Ovary (tissue), 3 donors: ENCODE measurements at regions not wholly inside any gene's neighbourhood (a gene's known extent, or its start where the extent isn't known, plus 50 kb on each side); places are given as distances from the start of the nearest gene placed in this dataset.

Experiments
- EP300 ChIP-seq: sonication (generic); formaldehyde crosslinking; IDR thresholded peaks from one replicate; pipeline ENCODE4 v1.6.1; 2017; ENCODE audit warnings: antibody characterized with exemption
- POLR2A ChIP-seq: fragments of 450-650 bp; IDR thresholded peaks from one replicate; pipeline ENCODE4 v1.6.1; 2017; ENCODE audit warnings: antibody characterized with exemption, mild to moderate bottlenecking, moderate library complexity
- TF ChIP-seq, protein P1 (sequence below), 3 donors: fragments of 450-650 bp in 2 of 3; fragments of 200-600 bp in 1 of 3; IDR thresholded peaks; one replicate each; pipeline versions ENCODE4 v1.5.1 to v1.8.0; 2016 to 2022; ENCODE audit warnings: antibody characterized with exemption in 3 of 3, mild to moderate bottlenecking in 1 of 3
- donor health status: DM: no; HTN: no; CAD: no.

DNA sequence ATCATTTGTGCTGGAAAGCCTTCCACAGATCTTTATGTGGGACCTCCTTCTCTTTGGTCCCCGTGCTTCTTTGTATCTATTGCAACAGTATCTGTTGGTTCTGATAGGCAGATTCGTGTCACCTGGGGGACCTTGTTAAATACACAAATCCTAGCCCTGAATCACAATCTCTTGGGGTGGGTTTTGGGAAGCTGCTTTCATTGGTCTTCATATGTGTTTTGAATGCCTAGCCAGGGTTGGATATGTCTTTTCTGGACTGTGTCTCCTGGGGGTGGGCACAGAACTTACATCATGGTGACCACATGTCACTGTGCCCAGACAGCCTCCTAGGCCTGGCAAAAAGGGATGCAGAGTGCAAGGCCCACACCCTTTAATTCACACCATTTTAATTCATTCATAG is 81.0 kb upstream of the HNF1B start:
- TF ChIP-seq, protein P1, sequence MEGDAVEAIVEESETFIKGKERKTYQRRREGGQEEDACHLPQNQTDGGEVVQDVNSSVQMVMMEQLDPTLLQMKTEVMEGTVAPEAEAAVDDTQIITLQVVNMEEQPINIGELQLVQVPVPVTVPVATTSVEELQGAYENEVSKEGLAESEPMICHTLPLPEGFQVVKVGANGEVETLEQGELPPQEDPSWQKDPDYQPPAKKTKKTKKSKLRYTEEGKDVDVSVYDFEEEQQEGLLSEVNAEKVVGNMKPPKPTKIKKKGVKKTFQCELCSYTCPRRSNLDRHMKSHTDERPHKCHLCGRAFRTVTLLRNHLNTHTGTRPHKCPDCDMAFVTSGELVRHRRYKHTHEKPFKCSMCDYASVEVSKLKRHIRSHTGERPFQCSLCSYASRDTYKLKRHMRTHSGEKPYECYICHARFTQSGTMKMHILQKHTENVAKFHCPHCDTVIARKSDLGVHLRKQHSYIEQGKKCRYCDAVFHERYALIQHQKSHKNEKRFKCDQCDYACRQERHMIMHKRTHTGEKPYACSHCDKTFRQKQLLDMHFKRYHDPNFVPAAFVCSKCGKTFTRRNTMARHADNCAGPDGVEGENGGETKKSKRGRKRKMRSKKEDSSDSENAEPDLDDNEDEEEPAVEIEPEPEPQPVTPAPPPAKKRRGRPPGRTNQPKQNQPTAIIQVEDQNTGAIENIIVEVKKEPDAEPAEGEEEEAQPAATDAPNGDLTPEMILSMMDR (IDR thresholded peaks at IDR 0.05): no peak
- no peak for TF ChIP-seq EP300
- no peak for TF ChIP-seq POLR2A
